ENCODE measurements at regions not wholly inside any gene's neighbourhood (a gene's known extent, or its start where the extent isn't known, plus 50 kb on each side); places are given as distances from the start of the nearest gene placed in this dataset.

DNA sequence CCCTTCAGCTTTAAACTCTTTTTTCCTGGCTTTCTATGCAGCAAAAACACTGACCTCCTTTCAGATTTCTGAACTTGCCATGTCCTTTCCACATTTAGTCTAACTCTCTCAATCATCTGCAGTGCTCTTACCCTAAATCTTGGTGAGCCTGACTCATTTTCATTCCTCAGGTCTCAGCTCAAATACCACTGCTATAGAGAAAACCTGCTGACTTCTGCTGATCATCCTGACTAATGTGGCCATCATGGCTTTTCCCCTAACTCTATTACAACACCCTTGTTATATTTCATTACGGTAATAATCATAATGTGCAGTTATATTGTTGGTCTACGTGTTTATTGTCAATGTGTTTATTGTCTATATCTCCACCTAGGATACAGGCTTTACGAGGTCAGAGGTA lies 207.3 kb upstream of the OR4E1 start:
- no peak for DNase-seq (ENCODE audit: low read depth, low spot score)
- intact Hi-C loops (cut with micrococcal nuclease; ENCODE audit: unreplicated experiment) (no loop called here), in situ Hi-C loops (cut with MboI) (no loop called here)
- ChIA-PET RAD21 (ENCODE audit: unreplicated experiment) (no interaction called here), CTCF (no interaction called here), SMC1A (ENCODE audit: uncharacterized antibody, unreplicated experiment) (no interaction called here), POLR2A (no interaction called here)
- no peak for FAIRE-seq
- no TSS peak for BruUV-seq (replicated peaks)
- Histone ChIP-seq H4K20me1 (ENCODE audit: control insufficient read depth, insufficient read depth) (no peaks in the 10 kb centered on the region), H3K9me3 (replicated peaks; ENCODE audit: control insufficient read depth, insufficient read depth, low read length) (no peaks in the 10 kb centered on the region), H3K4me2 (ENCODE audit: control insufficient read depth, insufficient read depth) (no peak overlapping the region), H2AFZ (ENCODE audit: control insufficient read depth, low read depth, low read length) (no peak overlapping the region), H3K4me1 (ENCODE audit: control insufficient read depth, insufficient read depth, low read length) (no peaks in the 10 kb centered on the region), H3K9ac (ENCODE audit: control insufficient read depth, insufficient read depth, low read length) (no peak overlapping the region), H3K27ac (ENCODE audit: control insufficient read depth, insufficient read depth) (no peak overlapping the region), H3K27me3 (replicated peaks in 1 of 2; ENCODE audit: control insufficient read depth in 2 of 2, insufficient read depth in 2 of 2, low read length in 1 of 2) (no peaks in the 10 kb centered on the region), H3K4me3 (no peak overlapping the region), H3K36me3 (ENCODE audit: control insufficient read depth in 2 of 2, insufficient read depth in 2 of 2, low read length in 1 of 2) (no peaks in the 10 kb centered on the region), H3K79me2 (ENCODE audit: control insufficient read depth, insufficient read depth, low read length) (no peaks in the 10 kb centered on the region)
- no peak for ATAC-seq
- WGBS (ENCODE audit: insufficient coverage, insufficient replicate concordance, low lambda C conversion rate, missing lambda C conversion rate): 7% methylated on average over 3 of the region's 3 CpGs
- TF ChIP-seq, protein P1, sequence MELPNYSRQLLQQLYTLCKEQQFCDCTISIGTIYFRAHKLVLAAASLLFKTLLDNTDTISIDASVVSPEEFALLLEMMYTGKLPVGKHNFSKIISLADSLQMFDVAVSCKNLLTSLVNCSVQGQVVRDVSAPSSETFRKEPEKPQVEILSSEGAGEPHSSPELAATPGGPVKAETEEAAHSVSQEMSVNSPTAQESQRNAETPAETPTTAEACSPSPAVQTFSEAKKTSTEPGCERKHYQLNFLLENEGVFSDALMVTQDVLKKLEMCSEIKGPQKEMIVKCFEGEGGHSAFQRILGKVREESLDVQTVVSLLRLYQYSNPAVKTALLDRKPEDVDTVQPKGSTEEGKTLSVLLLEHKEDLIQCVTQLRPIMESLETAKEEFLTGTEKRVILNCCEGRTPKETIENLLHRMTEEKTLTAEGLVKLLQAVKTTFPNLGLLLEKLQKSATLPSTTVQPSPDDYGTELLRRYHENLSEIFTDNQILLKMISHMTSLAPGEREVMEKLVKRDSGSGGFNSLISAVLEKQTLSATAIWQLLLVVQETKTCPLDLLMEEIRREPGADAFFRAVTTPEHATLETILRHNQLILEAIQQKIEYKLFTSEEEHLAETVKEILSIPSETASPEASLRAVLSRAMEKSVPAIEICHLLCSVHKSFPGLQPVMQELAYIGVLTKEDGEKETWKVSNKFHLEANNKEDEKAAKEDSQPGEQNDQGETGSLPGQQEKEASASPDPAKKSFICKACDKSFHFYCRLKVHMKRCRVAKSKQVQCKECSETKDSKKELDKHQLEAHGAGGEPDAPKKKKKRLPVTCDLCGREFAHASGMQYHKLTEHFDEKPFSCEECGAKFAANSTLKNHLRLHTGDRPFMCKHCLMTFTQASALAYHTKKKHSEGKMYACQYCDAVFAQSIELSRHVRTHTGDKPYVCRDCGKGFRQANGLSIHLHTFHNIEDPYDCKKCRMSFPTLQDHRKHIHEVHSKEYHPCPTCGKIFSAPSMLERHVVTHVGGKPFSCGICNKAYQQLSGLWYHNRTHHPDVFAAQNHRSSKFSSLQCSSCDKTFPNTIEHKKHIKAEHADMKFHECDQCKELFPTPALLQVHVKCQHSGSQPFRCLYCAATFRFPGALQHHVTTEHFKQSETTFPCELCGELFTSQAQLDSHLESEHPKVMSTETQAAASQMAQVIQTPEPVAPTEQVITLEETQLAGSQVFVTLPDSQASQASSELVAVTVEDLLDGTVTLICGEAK (IDR thresholded peaks at IDR 0.05; ENCODE audit: borderline replicate concordance): no peak
- TF ChIP-seq, protein P2, sequence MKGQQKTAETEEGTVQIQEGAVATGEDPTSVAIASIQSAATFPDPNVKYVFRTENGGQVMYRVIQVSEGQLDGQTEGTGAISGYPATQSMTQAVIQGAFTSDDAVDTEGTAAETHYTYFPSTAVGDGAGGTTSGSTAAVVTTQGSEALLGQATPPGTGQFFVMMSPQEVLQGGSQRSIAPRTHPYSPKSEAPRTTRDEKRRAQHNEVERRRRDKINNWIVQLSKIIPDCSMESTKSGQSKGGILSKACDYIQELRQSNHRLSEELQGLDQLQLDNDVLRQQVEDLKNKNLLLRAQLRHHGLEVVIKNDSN (IDR thresholded peaks at IDR 0.05; ENCODE audit: borderline replicate concordance, extremely low read length, insufficient read depth, low read depth, low read length): no peak
- no peak for TF ChIP-seq POLR2A (IDR thresholded peaks at IDR 0.05; ENCODE audit: low read depth, low read length)
- TF ChIP-seq NBN (IDR thresholded peaks at IDR 0.05): no peak
- TF ChIP-seq, protein P3, sequence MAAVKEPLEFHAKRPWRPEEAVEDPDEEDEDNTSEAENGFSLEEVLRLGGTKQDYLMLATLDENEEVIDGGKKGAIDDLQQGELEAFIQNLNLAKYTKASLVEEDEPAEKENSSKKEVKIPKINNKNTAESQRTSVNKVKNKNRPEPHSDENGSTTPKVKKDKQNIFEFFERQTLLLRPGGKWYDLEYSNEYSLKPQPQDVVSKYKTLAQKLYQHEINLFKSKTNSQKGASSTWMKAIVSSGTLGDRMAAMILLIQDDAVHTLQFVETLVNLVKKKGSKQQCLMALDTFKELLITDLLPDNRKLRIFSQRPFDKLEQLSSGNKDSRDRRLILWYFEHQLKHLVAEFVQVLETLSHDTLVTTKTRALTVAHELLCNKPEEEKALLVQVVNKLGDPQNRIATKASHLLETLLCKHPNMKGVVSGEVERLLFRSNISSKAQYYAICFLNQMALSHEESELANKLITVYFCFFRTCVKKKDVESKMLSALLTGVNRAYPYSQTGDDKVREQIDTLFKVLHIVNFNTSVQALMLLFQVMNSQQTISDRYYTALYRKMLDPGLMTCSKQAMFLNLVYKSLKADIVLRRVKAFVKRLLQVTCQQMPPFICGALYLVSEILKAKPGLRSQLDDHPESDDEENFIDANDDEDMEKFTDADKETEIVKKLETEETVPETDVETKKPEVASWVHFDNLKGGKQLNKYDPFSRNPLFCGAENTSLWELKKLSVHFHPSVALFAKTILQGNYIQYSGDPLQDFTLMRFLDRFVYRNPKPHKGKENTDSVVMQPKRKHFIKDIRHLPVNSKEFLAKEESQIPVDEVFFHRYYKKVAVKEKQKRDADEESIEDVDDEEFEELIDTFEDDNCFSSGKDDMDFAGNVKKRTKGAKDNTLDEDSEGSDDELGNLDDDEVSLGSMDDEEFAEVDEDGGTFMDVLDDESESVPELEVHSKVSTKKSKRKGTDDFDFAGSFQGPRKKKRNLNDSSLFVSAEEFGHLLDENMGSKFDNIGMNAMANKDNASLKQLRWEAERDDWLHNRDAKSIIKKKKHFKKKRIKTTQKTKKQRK (IDR thresholded peaks at IDR 0.05; ENCODE audit: low read depth, low read length): no peak
- no peak for TF ChIP-seq ZBED1 (IDR thresholded peaks at IDR 0.05; ENCODE audit: borderline replicate concordance)
- TF ChIP-seq NFIC (IDR thresholded peaks at IDR 0.05; ENCODE audit: low read depth, low read length): no peak
- TF ChIP-seq, protein P4, sequence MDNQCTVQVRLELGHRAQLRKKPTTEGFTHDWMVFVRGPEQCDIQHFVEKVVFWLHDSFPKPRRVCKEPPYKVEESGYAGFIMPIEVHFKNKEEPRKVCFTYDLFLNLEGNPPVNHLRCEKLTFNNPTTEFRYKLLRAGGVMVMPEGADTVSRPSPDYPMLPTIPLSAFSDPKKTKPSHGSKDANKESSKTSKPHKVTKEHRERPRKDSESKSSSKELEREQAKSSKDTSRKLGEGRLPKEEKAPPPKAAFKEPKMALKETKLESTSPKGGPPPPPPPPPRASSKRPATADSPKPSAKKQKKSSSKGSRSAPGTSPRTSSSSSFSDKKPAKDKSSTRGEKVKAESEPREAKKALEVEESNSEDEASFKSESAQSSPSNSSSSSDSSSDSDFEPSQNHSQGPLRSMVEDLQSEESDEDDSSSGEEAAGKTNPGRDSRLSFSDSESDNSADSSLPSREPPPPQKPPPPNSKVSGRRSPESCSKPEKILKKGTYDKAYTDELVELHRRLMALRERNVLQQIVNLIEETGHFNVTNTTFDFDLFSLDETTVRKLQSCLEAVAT (IDR thresholded peaks at IDR 0.05): no peak
- no peak for TF ChIP-seq CHD1 (IDR thresholded peaks at IDR 0.05; ENCODE audit: low read depth, low read length)
- no peak for TF ChIP-seq MYC (IDR thresholded peaks at IDR 0.05; ENCODE audit: insufficient read depth, insufficient read length, insufficient replicate concordance, low read length, severe bottlenecking)
- TF ChIP-seq IKZF1 (conservative IDR thresholded peaks at IDR 0.05): no peak
- TF ChIP-seq ATF7 (IDR thresholded peaks at IDR 0.05; ENCODE audit: low read depth): no peak
- no peak for TF ChIP-seq POLR2AphosphoS5 (IDR thresholded peaks at IDR 0.05; ENCODE audit: low read length)
